HepG2 (cell line): ENCODE measurements at regions not wholly inside any gene's neighbourhood (a gene's known extent, or its start where the extent isn't known, plus 50 kb on each side); places are given as distances from the start of the nearest gene placed in this dataset.

Experiments
- ATAC-seq: fragments of 200-7000 bp; cut with Tn5 transposase; 3 replicates; pipeline ENCODE4 v1.9.1; 2020; ENCODE audit warnings: mild to moderate bottlenecking, moderate library complexity
- BruUV-seq: library from RNA; stranded (reverse); fragments of 400-500 nt; replicated peaks from 2 replicates; lab custom pipeline; 2021; lab: Mats Ljungman, UMichigan
- CTCF ChIA-PET: fragments of 300-600 bp; formaldehyde crosslinking; extraction: SDS; loops from one replicate; lab custom pipeline; 2021; ENCODE audit warnings: low total read pairs, inconsistent platforms, low intra/inter-chr PET ratio; lab: Yijun Ruan, JAX
- POLR2A ChIA-PET: fragments of 350-600 bp; sonication (Branson Sonifier 250); formaldehyde crosslinking; loops from one replicate; lab custom pipeline; 2020; ENCODE audit warnings: antibody characterized with exemption, inconsistent platforms; lab: Yijun Ruan, JAX
- DNase-seq: peaks from one replicate; pipeline ENCODE4 v3.0.0-alpha.2; 2015; ENCODE audit warnings: low spot score
- FAIRE-seq: peaks from 3 replicates; lab custom pipeline; 2011; peaks lifted over from hg19 to GRCh38; lab: Jason Lieb, UNC
- H2AFZ ChIP-seq: one replicate; pipeline ENCODE4 v1.6.1; 2011; ENCODE audit warnings: low read length, inconsistent platforms
- H3K27ac ChIP-seq: fragments of 300-600 bp; 3 replicates; pipeline ENCODE4 v1.8.0; 2011; ENCODE audit warnings: mixed run types, mild to moderate bottlenecking, mixed read lengths, low read length, inconsistent platforms; ENCODE audit not compliant: insufficient read depth; ENCODE audit errors: extremely low read length
- H3K27me3 ChIP-seq, 2 experiments: fragments of 200-600 bp in 1 of 2; 2 replicates in 1 of 2; 3 replicates in 1 of 2; pipeline versions ENCODE4 v1.6.0 to v1.8.0; 2011; ENCODE audit warnings: low read length in 2 of 2, mild to moderate bottlenecking in 2 of 2, moderate library complexity in 2 of 2, inconsistent platforms in 1 of 2; ENCODE audit not compliant: insufficient read depth in 2 of 2, control insufficient read depth in 1 of 2
- H3K36me3 ChIP-seq, 2 experiments: fragments of 200-600 bp in 1 of 2; replicated peaks in 1 of 2; 2 replicates in 1 of 2; 3 replicates in 1 of 2; pipeline versions ENCODE4 v1.5.1 to v1.8.0; 2011; ENCODE audit warnings: low read length in 2 of 2, inconsistent platforms in 1 of 2; ENCODE audit not compliant: insufficient read depth in 2 of 2, control insufficient read depth in 1 of 2
- H3K4me1 ChIP-seq: 2 replicates; pipeline ENCODE4 v1.5.1; 2012; ENCODE audit warnings: low read length, inconsistent platforms; ENCODE audit not compliant: insufficient read depth
- H3K4me2 ChIP-seq: 2 replicates; pipeline ENCODE4 v1.6.0; 2011; ENCODE audit warnings: low read depth, low read length, inconsistent platforms
- H3K4me3 ChIP-seq, 3 experiments: fragments of 200-600 bp in 1 of 3; sonication (generic), shearing (Covaris generic) in 1 of 3; replicated peaks in 1 of 3; 2 replicates each; pipeline ENCODE4 v1.5.1; 2011 to 2016; ENCODE audit warnings: low read length in 3 of 3, inconsistent platforms in 2 of 3, low read depth in 2 of 3, mild to moderate bottlenecking in 2 of 3, control low read depth in 1 of 3, mixed read lengths in 1 of 3; ENCODE audit not compliant: insufficient read depth in 1 of 3
- H3K79me2 ChIP-seq: one replicate; pipeline ENCODE4 v1.6.1; 2011; ENCODE audit warnings: low read length, inconsistent platforms; ENCODE audit not compliant: insufficient read depth
- H3K9ac ChIP-seq: 2 replicates; pipeline ENCODE4 v1.6.0; 2011; ENCODE audit warnings: mild to moderate bottlenecking, low read depth, low read length, inconsistent platforms; ENCODE audit not compliant: insufficient read depth
- H3K9me3 ChIP-seq: 2 replicates; pipeline ENCODE4 v1.5.1; 2012; ENCODE audit warnings: mild to moderate bottlenecking, low read length
- H4K20me1 ChIP-seq: 2 replicates; pipeline ENCODE4 v1.6.0; 2011; ENCODE audit warnings: inconsistent platforms, mild to moderate bottlenecking, low read length, moderate library complexity; ENCODE audit not compliant: insufficient read depth
- ATM ChIP-seq: fragments of 450-650 bp; IDR thresholded peaks from 2 replicates; pipeline ENCODE4 v1.7.1; 2017; ENCODE audit warnings: mild to moderate bottlenecking, borderline replicate concordance
- ATRX ChIP-seq: sonication (generic); formaldehyde crosslinking; IDR thresholded peaks from 2 replicates; pipeline ENCODE4 v1.4.0; 2020; ENCODE audit warnings: missing genetic modification reagents, borderline replicate concordance
- CREM ChIP-seq, 2 experiments: sonication (generic) in 1 of 2; formaldehyde crosslinking in 1 of 2; IDR thresholded peaks; 2 replicates each; pipeline versions ENCODE4 v1.4.0 to v1.6.1; 2016 to 2020; ENCODE audit warnings: antibody characterized with exemption in 1 of 2, mild to moderate bottlenecking in 1 of 2, missing genetic modification reagents in 1 of 2
- GABPA ChIP-seq, 2 experiments: IDR thresholded peaks; 2 replicates each; pipeline ENCODE4 v1.6.1; 2011 to 2016; ENCODE audit warnings: low read depth in 2 of 2, low read length in 1 of 2, missing biosample characterization in 1 of 2, missing genetic modification characterization in 1 of 2
- KDM6A ChIP-seq: IDR thresholded peaks from 2 replicates; pipeline ENCODE4 v1.6.1; 2016; ENCODE audit warnings: low read depth
- REPIN1 ChIP-seq: sonication (generic); formaldehyde crosslinking; IDR thresholded peaks from 2 replicates; pipeline ENCODE4 v1.8.0; 2022; ENCODE audit warnings: missing genetic modification reagents, low read depth, mild to moderate bottlenecking, borderline replicate concordance
- RERE ChIP-seq: IDR thresholded peaks from 2 replicates; pipeline ENCODE4 v1.6.1; 2016; ENCODE audit warnings: low read depth, missing genetic modification reagents, missing compliant biosample characterization
- RFX5 ChIP-seq: IDR thresholded peaks from 2 replicates; pipeline ENCODE4 v1.6.1; 2011; ENCODE audit warnings: low read depth, low read length, improper control_type of control experiment
- SKIL ChIP-seq: sonication (generic); formaldehyde crosslinking; IDR thresholded peaks from 2 replicates; pipeline ENCODE4 v1.8.0; 2022; ENCODE audit warnings: missing genetic modification reagents, mild to moderate bottlenecking, moderate library complexity, borderline replicate concordance
- TOE1 ChIP-seq: sonication (generic); formaldehyde crosslinking; IDR thresholded peaks from 2 replicates; pipeline ENCODE4 v1.4.0; 2020; ENCODE audit warnings: mild to moderate bottlenecking, missing genetic modification reagents
- WIZ ChIP-seq: sonication (generic); formaldehyde crosslinking; IDR thresholded peaks from 2 replicates; pipeline ENCODE4 v1.5.1; 2020; ENCODE audit warnings: mild to moderate bottlenecking, missing genetic modification reagents
- ZBTB49 ChIP-seq: sonication (generic); formaldehyde crosslinking; IDR thresholded peaks from 2 replicates; pipeline ENCODE4 v1.4.0; 2020; ENCODE audit warnings: missing genetic modification reagents, borderline replicate concordance
- ZNF160 ChIP-seq: sonication (generic); formaldehyde crosslinking; IDR thresholded peaks from 2 replicates; pipeline ENCODE4 v1.8.0; 2022; ENCODE audit warnings: mild to moderate bottlenecking, inconsistent platforms, missing genetic modification reagents
- ZNF468 ChIP-seq: sonication (generic); formaldehyde crosslinking; IDR thresholded peaks from 2 replicates; pipeline ENCODE4 v1.8.0; 2022; ENCODE audit warnings: mild to moderate bottlenecking, moderate library complexity, missing genetic modification reagents
- ZNF572 ChIP-seq: sonication (generic); formaldehyde crosslinking; IDR thresholded peaks from 2 replicates; pipeline ENCODE4 v1.5.1; 2020; ENCODE audit warnings: mild to moderate bottlenecking, missing genetic modification reagents
- ZNF652 ChIP-seq: IDR thresholded peaks from 2 replicates; pipeline ENCODE4 v1.6.1; 2016; ENCODE audit warnings: low read depth, borderline replicate concordance
- ZSCAN20 ChIP-seq: sonication (generic); formaldehyde crosslinking; IDR thresholded peaks from 2 replicates; pipeline ENCODE4 v1.4.0; 2020; ENCODE audit warnings: missing genetic modification reagents, mild to moderate bottlenecking, borderline replicate concordance
- in situ Hi-C: cut with HindIII; loops from 2 replicates; pipeline ENCODE4 v1.10.0; 2017; ENCODE audit warnings: low pct_unique_long_range_greater_than_20kb; ENCODE audit not compliant: extremely low pct_ligation_motif_present
- intact Hi-C: fragments of 100-400 bp; cut with micrococcal nuclease; formaldehyde crosslinking; loops from one replicate; pipeline ENCODE4 v1.10.0; 2022; ENCODE audit not compliant: unreplicated experiment

- BruUV-seq: no TSS peak
- DNase-seq: no peak
- CTCF ChIA-PET: no interaction called here
- Histone ChIP-seq H3K27me3 (no peaks in the 10 kb centered on the region), H3K4me3 (no peak overlapping the region), H3K79me2 (no peaks in the 10 kb centered on the region), H3K27ac (no peak overlapping the region), H3K4me1 (no peaks in the 10 kb centered on the region), H3K9ac (no peak overlapping the region), H2AFZ (no peak overlapping the region), H3K4me2 (no peak overlapping the region), H4K20me1 (no peaks in the 10 kb centered on the region), H3K36me3 (no peaks in the 10 kb centered on the region), H3K9me3 (peaks cover 7% of the 10 kb centered on the region)
- POLR2A ChIA-PET: no interaction called here
- no peak for FAIRE-seq
- no peak for ATAC-seq
- intact Hi-C loops (no loop called here), in situ Hi-C loops (no loop called here)
- no peak for TF ChIP-seq TOE1 (CRISPR knock-in tag)
- no peak for TF ChIP-seq RERE (CRISPR knock-in tag)
- TF ChIP-seq ZSCAN20: no peak
- TF ChIP-seq ZBTB49 (CRISPR knock-in tag): no peak
- TF ChIP-seq RFX5: no peak
- no peak for TF ChIP-seq ZNF652 (CRISPR knock-in tag)
- no peak for TF ChIP-seq ZNF160 (CRISPR knock-in tag)
- no peak for TF ChIP-seq ATRX (CRISPR knock-in tag)
- TF ChIP-seq ATM: no peak
- TF ChIP-seq ZNF572 (CRISPR knock-in tag): no peak
- TF ChIP-seq KDM6A (CRISPR knock-in tag): no peak
- no peak for TF ChIP-seq CREM (IDR thresholded peaks at IDR 0.05)
- TF ChIP-seq CREM (CRISPR knock-in tag; IDR thresholded peaks at IDR 0.05): no peak
- TF ChIP-seq REPIN1: no peak
- no peak for TF ChIP-seq ZNF468 (CRISPR knock-in tag)
- TF ChIP-seq SKIL (CRISPR knock-in tag): no peak
- no peak for TF ChIP-seq GABPA (IDR thresholded peaks at IDR 0.05; ENCODE audit: low read depth, low read length)
- TF ChIP-seq GABPA (CRISPR knock-in tag; IDR thresholded peaks at IDR 0.05; ENCODE audit: low read depth): no peak
- no peak for TF ChIP-seq WIZ
Observed at GRCh38 chr1:232405781-232406180, 224.2 kb downstream of the SIPA1L2 start.
